COLO829 (cell line): ENCODE measurements at regions not wholly inside any gene's neighbourhood (a gene's known extent, or its start where the extent isn't known, plus 50 kb on each side); places are given as distances from the start of the nearest gene placed in this dataset.

Experiments
- DNase-seq: peaks from one replicate; pipeline ENCODE4 v3.0.0; 2012; ENCODE audit warnings: low spot score

DNA sequence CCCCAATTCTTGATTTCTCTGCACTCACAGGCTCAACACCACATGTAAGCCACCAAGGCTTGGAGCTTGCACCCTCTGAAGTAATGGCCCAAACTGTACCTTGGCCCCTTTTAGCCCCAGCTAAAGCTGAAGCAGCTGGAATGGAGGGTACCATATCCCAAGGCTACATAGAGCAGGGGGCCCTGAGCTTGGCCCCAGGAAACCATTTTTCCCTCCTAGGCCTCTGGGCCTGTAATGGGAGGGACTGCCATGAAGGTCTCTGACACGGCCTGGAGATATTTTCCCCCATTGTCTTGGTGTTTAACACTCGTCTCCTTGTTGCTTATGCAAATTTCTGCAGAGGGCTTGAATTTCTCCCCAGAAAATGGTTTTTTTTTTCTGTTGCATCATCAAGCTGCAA, 69.7 kb downstream of the SKA1 start:
- DNase-seq = no peak

GRCh38 chr18:50446629-50447028, 71.8 kb downstream of the SKA1 start:
- DNase-seq = no peak

GRCh38 chr18:50447102-50447741, 72.4 kb downstream of the SKA1 start:
- DNase-seq = no peak

GRCh38 chr18:50447952-50448351, 73.1 kb downstream of the SKA1 start:
- no peak for DNase-seq

DNA sequence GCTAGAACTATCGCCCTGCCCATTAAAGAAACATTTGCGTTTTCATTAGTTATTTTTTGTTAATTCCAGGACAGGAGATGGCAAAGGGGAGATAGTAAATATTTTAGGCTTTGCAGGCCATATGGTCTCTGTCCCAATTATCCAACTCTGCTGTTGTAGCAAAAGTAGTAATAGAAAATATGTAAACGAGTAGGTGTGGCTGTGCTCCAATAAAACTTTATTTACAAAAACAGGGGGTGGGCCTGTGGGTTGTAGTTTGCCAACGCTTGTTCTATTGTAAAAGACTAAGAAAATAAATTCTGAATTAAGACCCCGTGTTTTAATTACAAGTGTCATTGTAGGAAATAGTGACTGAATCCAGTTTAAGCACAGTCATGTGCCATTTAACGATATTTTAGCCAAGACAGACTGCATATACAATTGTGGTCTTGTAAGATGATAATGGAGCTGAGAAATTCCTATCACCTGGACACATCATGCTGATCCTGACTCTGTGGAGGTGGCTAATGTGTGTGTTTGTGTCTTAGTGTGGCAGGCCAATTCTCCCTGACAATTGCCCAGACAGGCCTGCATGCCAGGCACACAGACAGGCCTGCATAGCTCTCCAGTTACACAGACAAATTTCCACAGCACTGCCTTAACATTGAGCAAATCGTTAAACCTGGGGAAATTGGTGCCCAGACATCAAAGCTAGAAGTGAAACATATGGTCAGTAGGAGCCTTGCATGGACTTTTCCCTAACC, 76.4 kb downstream of the SKA1 start:
- DNase-seq = no peak

GRCh38 chr18:50453014-50453680, 78.3 kb downstream of the SKA1 start:
- no peak for DNase-seq

DNA sequence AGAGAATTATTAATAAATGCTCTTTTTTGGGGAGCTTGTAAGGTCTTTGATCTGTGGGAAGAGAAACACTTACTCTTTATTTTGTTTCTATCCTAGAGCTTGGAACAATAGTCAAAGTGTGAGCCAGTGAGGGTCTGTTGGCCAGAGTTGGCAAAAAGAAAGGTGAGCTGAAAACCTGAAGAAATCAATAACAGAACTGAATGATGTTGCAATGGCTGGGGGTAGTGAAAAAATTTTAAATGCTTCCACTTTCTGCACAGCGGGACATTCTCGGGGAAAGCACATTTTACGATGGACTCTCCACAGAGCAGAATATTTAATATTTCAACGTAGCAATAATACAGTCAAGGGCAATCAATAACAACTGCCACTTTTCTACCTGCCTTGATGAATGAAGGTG, 78.9 kb downstream of the SKA1 start:
- no peak for DNase-seq

GRCh38 chr18:50454387-50454988, 79.6 kb downstream of the SKA1 start:
- DNase-seq = no peak

DNA sequence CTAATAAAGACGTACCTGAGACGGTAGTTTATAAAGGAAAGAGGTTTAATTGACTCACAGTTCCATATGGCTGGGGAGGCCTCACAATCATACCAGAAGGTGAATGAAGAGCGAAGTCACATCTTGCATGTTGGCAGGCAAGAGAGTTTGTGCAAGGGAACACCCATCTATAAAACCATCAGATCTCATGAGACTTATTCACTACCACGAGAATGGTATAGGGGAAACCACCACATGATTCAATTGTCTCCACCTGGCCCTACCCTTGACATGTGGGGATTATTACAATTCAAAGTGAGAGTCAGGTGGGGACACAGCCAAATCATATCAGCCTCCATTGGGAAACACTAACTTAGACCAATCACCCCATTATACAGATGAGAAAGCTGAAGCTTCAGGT, 81.4 kb downstream of the SKA1 start:
- DNase-seq = no peak

DNA sequence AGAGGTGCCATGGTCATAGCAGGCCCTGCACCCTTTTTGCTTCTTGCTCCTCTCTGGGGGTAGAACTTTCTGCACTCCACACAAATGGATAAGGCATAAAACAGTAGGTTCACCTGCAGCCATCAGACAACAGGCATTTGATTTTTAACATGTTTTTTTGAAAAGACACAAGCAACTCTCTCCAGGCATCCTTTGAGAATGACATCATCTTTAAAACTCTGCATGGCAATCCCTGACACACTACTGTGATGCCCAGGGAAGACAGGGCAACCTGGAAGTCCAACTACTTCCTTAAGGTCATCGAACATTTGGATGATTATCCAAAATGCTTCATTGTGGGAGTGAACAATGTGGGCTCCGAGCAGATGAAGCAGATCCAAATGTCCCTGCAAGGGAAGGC, 82.8 kb downstream of the SKA1 start:
- DNase-seq = no peak

DNA sequence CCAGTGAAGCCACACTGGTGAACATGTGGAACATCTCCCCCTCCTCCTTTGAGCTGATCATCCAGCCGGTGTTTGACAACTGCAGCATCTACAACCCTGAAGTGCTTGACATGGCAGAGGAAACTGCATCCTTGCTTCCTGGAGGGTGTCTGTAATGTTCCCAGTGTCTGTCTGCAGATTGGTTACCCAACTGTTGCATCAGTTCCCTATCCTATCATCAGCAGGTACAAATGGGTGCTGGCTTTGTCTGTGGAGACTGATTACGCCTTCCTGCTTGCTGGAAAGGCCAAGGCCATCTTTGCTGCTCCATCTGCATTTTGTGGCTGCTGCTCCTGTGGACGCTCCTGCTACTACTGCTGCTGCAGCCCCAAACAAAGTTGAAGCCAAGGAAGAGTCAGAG, 83.5 kb downstream of the SKA1 start:
- DNase-seq = no peak

GRCh38 chr18:50458796-50459195, 84.0 kb downstream of the SKA1 start:
- no peak for DNase-seq

GRCh38 chr18:50460062-50460461, 85.2 kb downstream of the SKA1 start:
- no peak for DNase-seq

DNA sequence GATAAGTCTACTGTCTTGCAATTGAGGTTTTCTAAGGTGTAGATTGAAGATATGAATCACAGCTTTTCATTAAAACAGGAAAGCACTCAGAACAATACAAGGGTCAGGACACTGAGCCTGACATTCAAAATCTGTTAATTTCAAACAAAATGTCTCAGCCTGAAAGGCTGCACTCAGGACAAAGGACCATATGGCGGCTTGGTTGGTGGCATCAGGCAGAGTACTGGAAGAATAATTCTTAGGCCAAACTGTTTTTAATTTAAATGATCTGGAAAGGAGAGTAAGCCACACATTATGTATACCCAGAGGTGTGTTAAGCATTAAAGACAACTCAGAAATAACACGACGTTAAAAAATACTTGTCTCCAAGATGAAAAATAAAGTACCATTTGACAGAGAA, 85.9 kb downstream of the SKA1 start:
- no peak for DNase-seq

DNA sequence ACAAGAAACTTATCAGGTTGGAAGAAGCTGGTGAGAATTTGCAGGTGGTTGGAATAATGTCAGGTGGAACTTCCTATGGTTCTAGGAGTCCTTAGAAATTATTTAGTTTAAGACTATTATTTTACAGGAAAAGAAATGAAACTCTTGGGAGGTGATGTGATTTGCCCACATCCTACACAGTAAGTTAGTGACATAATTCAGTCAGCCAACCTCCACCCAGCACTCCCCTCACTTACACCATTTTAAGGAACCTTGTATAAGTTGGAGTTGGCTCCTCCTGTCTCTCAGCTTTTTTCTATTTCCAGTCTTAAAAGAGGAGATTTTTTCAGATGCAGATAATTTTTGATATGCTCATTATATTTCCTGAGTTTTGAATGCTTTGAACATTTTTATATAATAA, 86.4 kb downstream of the SKA1 start:
- DNase-seq = no peak

GRCh38 chr18:50465211-50466153, 90.6 kb downstream of the SKA1 start:
- no peak for DNase-seq

- no peak for DNase-seq
These were observed 91.8 kb downstream of the SKA1 start for GRCh38 chr18:50466634-50467033.

- DNase-seq = no peak
These were observed 91.1 kb upstream of the MAPK4 start for GRCh38 chr18:50468807-50469206.

GRCh38 chr18:50469380-50469781, 90.5 kb upstream of the MAPK4 start:
- no peak for DNase-seq

DNA sequence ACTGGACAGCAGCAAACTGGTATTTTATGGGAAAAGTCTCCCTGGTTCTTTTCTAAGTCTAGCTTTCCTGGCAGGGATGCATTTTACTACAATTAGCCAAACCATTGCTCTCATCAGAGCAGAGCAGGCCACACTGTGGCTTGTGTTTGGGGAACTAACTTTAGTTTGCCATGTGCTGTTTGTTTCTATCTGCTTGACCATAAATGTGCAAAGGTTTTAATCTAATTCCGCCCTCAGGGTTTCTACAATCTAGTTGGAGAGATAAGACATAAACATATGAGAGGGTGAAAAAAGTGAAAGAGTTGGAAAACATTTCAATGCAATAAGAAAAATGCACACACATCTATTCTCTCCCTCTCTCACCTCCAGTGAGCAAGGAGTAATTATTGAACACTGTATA, 86.9 kb upstream of the MAPK4 start:
- DNase-seq = no peak

DNA sequence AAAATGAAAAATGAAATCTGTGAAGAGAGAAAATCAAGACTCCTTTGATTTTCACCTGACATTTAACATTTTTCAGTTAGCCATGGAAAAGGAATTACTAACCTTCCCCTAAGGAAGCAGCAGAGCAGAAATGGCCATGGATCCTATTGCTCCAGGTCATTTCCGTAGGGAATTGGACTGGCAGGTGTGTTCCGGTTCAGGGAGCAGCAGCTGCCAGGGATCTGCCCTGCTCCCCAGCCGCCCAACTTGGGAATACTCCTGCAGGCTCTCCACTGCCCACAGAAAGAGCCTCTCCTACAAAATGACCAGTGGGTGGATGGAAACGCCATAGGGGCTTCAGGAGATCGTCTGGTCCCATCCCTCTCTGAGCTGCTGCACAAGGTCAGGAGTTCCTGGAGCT, 86.0 kb upstream of the MAPK4 start:
- no peak for DNase-seq
